ENCODE measurements at regions not wholly inside any gene's neighbourhood (a gene's known extent, or its start where the extent isn't known, plus 50 kb on each side); places are given as distances from the start of the nearest gene placed in this dataset.
A peak's percentile ranks its signal among the peaks of the same experiment; 100 is the strongest.

DNA sequence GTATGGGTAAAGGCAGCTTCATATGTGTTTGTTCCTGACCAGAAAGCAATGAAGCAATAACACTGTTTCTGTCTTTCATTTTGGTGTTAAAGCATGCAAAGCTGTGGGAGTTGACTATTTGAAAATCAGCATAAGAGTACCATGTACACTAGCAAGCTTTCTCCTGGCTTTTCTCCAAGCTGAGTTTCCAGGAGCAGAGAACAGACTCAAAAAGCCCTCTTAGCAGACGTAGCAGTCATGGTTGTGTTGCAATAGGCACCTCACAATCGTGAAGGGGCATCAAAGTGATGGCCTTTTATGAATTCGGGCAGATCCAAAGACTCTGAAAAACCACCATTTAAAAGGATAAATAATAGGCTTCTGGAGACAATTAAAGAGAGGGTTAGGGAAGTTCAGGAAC, 159.7 kb downstream of the PTGER3 start:
- DNase-seq (ENCODE audit: low read depth in 1 of 2, low spot score in 1 of 2) = peak in 1 of 2 donors; percentile 23
- H3K27ac ChIP-seq = no peak overlapping the region
- H3K4me1 ChIP-seq (ENCODE audit: low read depth) = peaks cover 19% of the 10 kb centered on the region
- H3K4me3 ChIP-seq = no peak overlapping the region
- no peaks in the 10 kb centered on the region for H3K36me3 ChIP-seq
- no peaks in the 10 kb centered on the region for H3K27me3 ChIP-seq
- TF ChIP-seq, protein P1, sequence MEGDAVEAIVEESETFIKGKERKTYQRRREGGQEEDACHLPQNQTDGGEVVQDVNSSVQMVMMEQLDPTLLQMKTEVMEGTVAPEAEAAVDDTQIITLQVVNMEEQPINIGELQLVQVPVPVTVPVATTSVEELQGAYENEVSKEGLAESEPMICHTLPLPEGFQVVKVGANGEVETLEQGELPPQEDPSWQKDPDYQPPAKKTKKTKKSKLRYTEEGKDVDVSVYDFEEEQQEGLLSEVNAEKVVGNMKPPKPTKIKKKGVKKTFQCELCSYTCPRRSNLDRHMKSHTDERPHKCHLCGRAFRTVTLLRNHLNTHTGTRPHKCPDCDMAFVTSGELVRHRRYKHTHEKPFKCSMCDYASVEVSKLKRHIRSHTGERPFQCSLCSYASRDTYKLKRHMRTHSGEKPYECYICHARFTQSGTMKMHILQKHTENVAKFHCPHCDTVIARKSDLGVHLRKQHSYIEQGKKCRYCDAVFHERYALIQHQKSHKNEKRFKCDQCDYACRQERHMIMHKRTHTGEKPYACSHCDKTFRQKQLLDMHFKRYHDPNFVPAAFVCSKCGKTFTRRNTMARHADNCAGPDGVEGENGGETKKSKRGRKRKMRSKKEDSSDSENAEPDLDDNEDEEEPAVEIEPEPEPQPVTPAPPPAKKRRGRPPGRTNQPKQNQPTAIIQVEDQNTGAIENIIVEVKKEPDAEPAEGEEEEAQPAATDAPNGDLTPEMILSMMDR (IDR thresholded peaks at IDR 0.05; ENCODE audit: low read depth, low read length) = no peak
- no peaks in the 10 kb centered on the region for H3K9me3 ChIP-seq (ENCODE audit: low read depth)

- H3K27me3 ChIP-seq = no peaks in the 10 kb centered on the region
- no peak for DNase-seq (ENCODE audit: low read depth in 1 of 2, low spot score in 1 of 2)
- TF ChIP-seq, protein P1 (IDR thresholded peaks at IDR 0.05; ENCODE audit: low read depth, low read length) = no peak
- H3K4me3 ChIP-seq = no peak overlapping the region
- no peak overlapping the region for H3K27ac ChIP-seq
- no peaks in the 10 kb centered on the region for H3K36me3 ChIP-seq
- H3K4me1 ChIP-seq (ENCODE audit: low read depth) = peaks cover 19% of the 10 kb centered on the region
- H3K9me3 ChIP-seq (ENCODE audit: low read depth) = no peaks in the 10 kb centered on the region
Measured at GRCh38 chr1:70888722-70889121, 158.9 kb downstream of the PTGER3 start.

GRCh38 chr1:70890408-70890807, 157.2 kb downstream of the PTGER3 start:
- Histone ChIP-seq H3K36me3 (no peaks in the 10 kb centered on the region), H3K27ac (no peak overlapping the region), H3K27me3 (no peaks in the 10 kb centered on the region), H3K4me3 (no peak overlapping the region), H3K9me3 (ENCODE audit: low read depth) (no peaks in the 10 kb centered on the region), H3K4me1 (ENCODE audit: low read depth) (peaks cover 19% of the 10 kb centered on the region)
- no peak for DNase-seq (ENCODE audit: low read depth in 1 of 2, low spot score in 1 of 2)
- TF ChIP-seq, protein P1 (IDR thresholded peaks at IDR 0.05; ENCODE audit: low read depth, low read length) = no peak

DNA sequence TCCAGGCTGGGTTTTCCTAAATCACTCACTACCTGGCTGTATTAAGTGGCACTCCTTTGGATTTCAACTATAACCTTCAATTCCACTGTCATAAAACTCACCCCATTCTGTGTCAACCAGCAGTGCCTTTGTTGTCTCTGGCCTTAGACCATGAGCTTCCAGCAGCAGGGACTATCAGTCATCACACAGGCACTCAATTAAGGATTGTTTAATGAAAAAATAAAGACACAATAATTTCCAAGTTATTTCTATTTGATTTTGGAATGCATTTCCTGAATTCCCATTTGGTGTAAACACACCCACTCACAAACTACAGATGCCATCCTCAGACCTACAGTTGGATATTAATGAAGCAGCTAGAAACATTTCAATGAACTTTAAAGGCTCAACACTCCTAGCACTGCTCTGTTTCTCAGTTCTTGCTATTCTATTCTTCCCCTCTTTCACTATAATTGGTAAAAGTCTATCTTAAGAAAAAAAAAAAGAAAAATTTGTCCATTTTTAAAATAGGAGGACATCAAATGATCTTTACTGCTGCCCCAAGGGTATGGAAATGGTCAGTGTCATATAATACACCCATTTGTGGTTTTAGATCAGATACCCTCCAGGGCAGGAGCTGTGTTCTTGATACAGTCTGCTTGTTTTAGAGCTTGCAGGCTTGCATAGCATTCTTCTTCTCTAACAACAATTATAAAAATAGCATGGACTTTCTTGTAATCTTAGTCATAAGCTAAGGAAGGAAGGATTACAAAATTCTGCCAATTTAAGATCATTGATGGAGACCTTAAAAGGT, 156.4 kb downstream of the PTGER3 start:
- Histone ChIP-seq H3K27me3 (no peaks in the 10 kb centered on the region), H3K36me3 (no peaks in the 10 kb centered on the region), H3K27ac (no peak overlapping the region), H3K4me1 (ENCODE audit: low read depth) (peaks cover 19% of the 10 kb centered on the region), H3K4me3 (no peak overlapping the region), H3K9me3 (ENCODE audit: low read depth) (no peaks in the 10 kb centered on the region)
- TF ChIP-seq, protein P1 (IDR thresholded peaks at IDR 0.05; ENCODE audit: low read depth, low read length) = no peak
- DNase-seq (ENCODE audit: low read depth in 1 of 2, low spot score in 1 of 2) = no peak

- peaks cover 19% of the 10 kb centered on the region for H3K4me1 ChIP-seq (ENCODE audit: low read depth)
- no peaks in the 10 kb centered on the region for H3K36me3 ChIP-seq
- no peak for DNase-seq (ENCODE audit: low read depth in 1 of 2, low spot score in 1 of 2)
- H3K27ac ChIP-seq = no peak overlapping the region
- TF ChIP-seq, protein P1 (IDR thresholded peaks at IDR 0.05; ENCODE audit: low read depth, low read length) = no peak
- H3K9me3 ChIP-seq (ENCODE audit: low read depth) = no peaks in the 10 kb centered on the region
- H3K4me3 ChIP-seq = no peak overlapping the region
- H3K27me3 ChIP-seq = no peaks in the 10 kb centered on the region
Measured at GRCh38 chr1:70892140-70892539, 155.5 kb downstream of the PTGER3 start.
